ENCODE measurements at regions not wholly inside any gene's neighbourhood (a gene's known extent, or its start where the extent isn't known, plus 50 kb on each side); places are given as distances from the start of the nearest gene placed in this dataset.

GRCh38 chr1:24990136-24990535, 60.1 kb upstream of the RUNX3 start:
- no peak overlapping the region for H3K4me2 ChIP-seq (ENCODE audit: low read depth, low read length)
- H3K27me3 ChIP-seq (replicated peaks; ENCODE audit: insufficient read depth, low read length), result peaks cover 11% of the 10 kb centered on the region; the same call in 1 of the 2 replicates
- H3F3A ChIP-seq (ENCODE audit: insufficient read depth, low read length), result no peaks in the 10 kb centered on the region
- DNase-seq, result no peak
- no peak for TF ChIP-seq EZH2 (optimal IDR thresholded peaks at IDR 0.05; ENCODE audit: low read depth, low read length)
- TF ChIP-seq EZH2phosphoT487 (IDR thresholded peaks at IDR 0.05; ENCODE audit: low read length), result no peak
- no peak for TF ChIP-seq CTCF (IDR thresholded peaks at IDR 0.05; ENCODE audit: low read length)
- H3K9me2 ChIP-seq (replicated peaks; ENCODE audit: insufficient read depth, low read length), result no peaks in the 10 kb centered on the region
- H4K20me1 ChIP-seq (ENCODE audit: insufficient read depth, low read length), result no peaks in the 10 kb centered on the region
- no peak overlapping the region for H3K9ac ChIP-seq (ENCODE audit: low read length)
- H3K4me1 ChIP-seq (ENCODE audit: low read length), result no peaks in the 10 kb centered on the region
- no peak overlapping the region for H2AFZ ChIP-seq (ENCODE audit: low read length)
- no peaks in the 10 kb centered on the region for H3K9me3 ChIP-seq (replicated peaks; ENCODE audit: insufficient read depth, low read length)
- H3K4me3 ChIP-seq (ENCODE audit: low read length), result no peak overlapping the region
- H3K79me2 ChIP-seq (ENCODE audit: low read length), result no peaks in the 10 kb centered on the region
- H3K27ac ChIP-seq (ENCODE audit: low read length), result no peak overlapping the region
- H3K36me3 ChIP-seq (replicated peaks; ENCODE audit: insufficient read depth, low read length), result no peaks in the 10 kb centered on the region

GRCh38 chr1:24989082-24989481, 59.0 kb upstream of the RUNX3 start:
- Histone ChIP-seq H3K4me1 (ENCODE audit: low read length) (no peaks in the 10 kb centered on the region), H3K36me3 (replicated peaks; ENCODE audit: insufficient read depth, low read length) (no peaks in the 10 kb centered on the region), H2AFZ (ENCODE audit: low read length) (no peak overlapping the region), H3K9me3 (replicated peaks; ENCODE audit: insufficient read depth, low read length) (no peaks in the 10 kb centered on the region), H3K4me3 (ENCODE audit: low read length) (no peak overlapping the region), H3K79me2 (ENCODE audit: low read length) (no peaks in the 10 kb centered on the region), H3K9ac (ENCODE audit: low read length) (no peak overlapping the region), H4K20me1 (ENCODE audit: insufficient read depth, low read length) (no peaks in the 10 kb centered on the region), H3K27me3 (replicated peaks; ENCODE audit: insufficient read depth, low read length) (peaks cover 11% of the 10 kb centered on the region; the same call in 1 of the 2 replicates), H3K9me2 (replicated peaks; ENCODE audit: insufficient read depth, low read length) (no peaks in the 10 kb centered on the region), H3F3A (ENCODE audit: insufficient read depth, low read length) (no peaks in the 10 kb centered on the region), H3K27ac (ENCODE audit: low read length) (no peak overlapping the region), H3K4me2 (ENCODE audit: low read depth, low read length) (no peak overlapping the region)
- no peak for DNase-seq
- TF ChIP-seq EZH2 (optimal IDR thresholded peaks at IDR 0.05; ENCODE audit: low read depth, low read length) (no peak), CTCF (IDR thresholded peaks at IDR 0.05; ENCODE audit: low read length) (no peak), EZH2phosphoT487 (IDR thresholded peaks at IDR 0.05; ENCODE audit: low read length) (no peak)

- H3K27ac ChIP-seq (ENCODE audit: low read length), result no peak overlapping the region
- H3K4me3 ChIP-seq (ENCODE audit: low read length), result no peak overlapping the region
- H4K20me1 ChIP-seq (ENCODE audit: insufficient read depth, low read length), result no peaks in the 10 kb centered on the region
- TF ChIP-seq EZH2 (optimal IDR thresholded peaks at IDR 0.05; ENCODE audit: low read depth, low read length), result no peak
- TF ChIP-seq CTCF (IDR thresholded peaks at IDR 0.05; ENCODE audit: low read length), result no peak
- no peak for TF ChIP-seq EZH2phosphoT487 (IDR thresholded peaks at IDR 0.05; ENCODE audit: low read length)
- no peak overlapping the region for H3K4me2 ChIP-seq (ENCODE audit: low read depth, low read length)
- no peaks in the 10 kb centered on the region for H3K9me3 ChIP-seq (replicated peaks; ENCODE audit: insufficient read depth, low read length)
- no peaks in the 10 kb centered on the region for H3F3A ChIP-seq (ENCODE audit: insufficient read depth, low read length)
- H3K36me3 ChIP-seq (replicated peaks; ENCODE audit: insufficient read depth, low read length), result no peaks in the 10 kb centered on the region
- H2AFZ ChIP-seq (ENCODE audit: low read length), result no peak overlapping the region
- DNase-seq, result no peak
- H3K79me2 ChIP-seq (ENCODE audit: low read length), result no peaks in the 10 kb centered on the region
- no peaks in the 10 kb centered on the region for H3K9me2 ChIP-seq (replicated peaks; ENCODE audit: insufficient read depth, low read length)
- H3K4me1 ChIP-seq (ENCODE audit: low read length), result no peaks in the 10 kb centered on the region
- no peak overlapping the region for H3K9ac ChIP-seq (ENCODE audit: low read length)
- H3K27me3 ChIP-seq (replicated peaks; ENCODE audit: insufficient read depth, low read length), result peaks cover 11% of the 10 kb centered on the region; the same call in 1 of the 2 replicates
Measured at GRCh38 chr1:24988558-24988912, 58.5 kb upstream of the RUNX3 start.

All from MM.1S (cell line).